ENCODE measurements at regions not wholly inside any gene's neighbourhood (a gene's known extent, or its start where the extent isn't known, plus 50 kb on each side); places are given as distances from the start of the nearest gene placed in this dataset.

DNA sequence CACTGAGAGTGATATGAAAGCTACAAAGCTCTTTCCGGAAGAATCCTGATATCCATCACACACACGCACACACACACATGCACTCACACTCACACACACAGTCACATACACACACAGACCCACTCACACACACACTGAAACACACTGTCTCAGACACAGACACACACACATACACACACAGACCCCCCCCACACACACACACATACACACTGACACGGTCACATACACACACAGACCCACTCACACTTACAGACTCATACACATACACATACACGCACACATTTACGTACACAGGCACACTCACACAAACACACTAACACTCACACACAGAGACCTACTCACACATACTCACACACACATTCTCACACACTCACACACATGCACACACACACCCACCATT is 58.6 kb downstream of the LIG4 start:
- no peak for DNase-seq (ENCODE audit: low spot score)

DNA sequence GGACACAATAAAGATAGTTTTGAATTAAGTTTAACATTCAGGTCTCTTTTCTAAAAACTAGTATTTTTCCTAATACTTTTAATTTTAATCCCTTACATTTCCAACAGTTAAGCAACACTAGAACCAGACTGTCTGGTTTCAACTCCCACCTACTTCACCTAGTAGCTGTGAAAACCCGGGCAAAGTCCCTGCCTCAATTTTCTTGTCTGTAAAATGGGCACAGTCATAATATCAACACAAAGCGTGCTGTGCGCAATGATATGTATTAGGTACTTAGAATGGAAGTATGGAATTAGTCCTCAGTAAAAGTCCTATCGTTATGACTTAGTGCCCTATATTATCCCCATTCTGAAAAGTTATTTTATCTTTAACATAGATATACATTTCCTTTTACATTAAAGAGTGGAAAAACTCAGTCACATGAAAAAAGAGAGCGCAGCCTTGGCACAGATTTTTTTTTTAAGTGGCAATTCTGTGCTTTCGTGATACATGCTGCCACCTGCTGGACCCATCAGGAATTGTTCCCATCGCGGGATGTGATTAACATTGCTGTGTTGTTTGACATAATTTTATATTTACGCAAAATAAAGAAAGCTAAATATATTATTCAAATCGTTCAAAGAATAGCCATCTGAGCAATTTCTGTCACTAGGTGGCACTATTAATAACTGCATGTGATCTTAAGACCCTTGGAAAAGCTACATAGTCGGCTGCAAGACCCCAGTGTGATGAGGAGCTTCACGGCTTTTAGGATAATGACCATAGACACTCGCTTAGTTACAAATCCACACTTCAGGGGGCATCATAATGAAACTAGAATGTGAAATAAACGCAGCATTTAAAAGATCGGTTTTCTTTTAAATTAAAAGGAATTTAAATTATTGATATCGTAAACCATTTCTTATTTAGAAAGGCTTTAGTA is 59.9 kb downstream of the LIG4 start:
- peak; percentile 32 for DNase-seq (ENCODE audit: low spot score)

DNA sequence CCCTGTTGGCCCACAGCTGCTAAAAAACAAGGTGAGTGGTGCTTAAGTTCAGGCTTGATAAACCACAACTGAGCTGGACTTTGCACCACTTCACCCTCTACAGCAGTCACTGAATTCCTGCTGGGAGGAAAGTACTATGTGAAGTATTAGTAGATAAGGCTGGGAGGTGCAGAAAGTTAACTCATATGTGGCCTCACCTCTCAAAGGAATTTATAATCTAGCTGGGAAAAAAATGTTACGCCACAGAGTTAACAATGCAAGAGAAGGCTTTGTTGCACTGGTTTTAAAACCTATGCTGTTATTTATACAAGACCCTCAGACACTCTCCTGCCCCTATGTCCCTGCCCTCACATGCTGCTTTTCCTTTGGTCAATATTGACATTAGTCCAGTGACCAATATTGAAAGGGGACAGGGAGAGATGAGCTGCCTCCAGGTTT is 60.9 kb downstream of the LIG4 start:
- no peak for DNase-seq (ENCODE audit: low spot score)

DNA sequence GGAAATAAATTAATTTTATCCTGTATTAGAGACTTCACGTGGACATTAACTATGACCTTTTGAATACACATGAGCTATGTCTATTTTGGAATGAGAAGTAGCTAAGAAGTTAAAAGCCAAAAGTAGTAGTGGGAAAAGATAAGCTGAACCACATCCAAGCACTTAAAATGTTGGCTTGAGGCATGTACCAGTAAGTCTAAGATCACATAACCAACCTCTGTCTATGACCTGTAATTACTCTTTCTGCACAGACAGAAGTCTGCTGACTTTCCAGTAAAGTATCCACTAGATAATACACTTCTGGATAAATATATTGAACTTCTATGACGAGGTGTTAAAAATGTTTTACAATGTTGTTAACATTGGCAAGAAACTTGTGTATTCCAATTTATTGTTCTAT is 68.7 kb downstream of the LIG4 start:
- DNase-seq (ENCODE audit: low spot score): no peak

DNA sequence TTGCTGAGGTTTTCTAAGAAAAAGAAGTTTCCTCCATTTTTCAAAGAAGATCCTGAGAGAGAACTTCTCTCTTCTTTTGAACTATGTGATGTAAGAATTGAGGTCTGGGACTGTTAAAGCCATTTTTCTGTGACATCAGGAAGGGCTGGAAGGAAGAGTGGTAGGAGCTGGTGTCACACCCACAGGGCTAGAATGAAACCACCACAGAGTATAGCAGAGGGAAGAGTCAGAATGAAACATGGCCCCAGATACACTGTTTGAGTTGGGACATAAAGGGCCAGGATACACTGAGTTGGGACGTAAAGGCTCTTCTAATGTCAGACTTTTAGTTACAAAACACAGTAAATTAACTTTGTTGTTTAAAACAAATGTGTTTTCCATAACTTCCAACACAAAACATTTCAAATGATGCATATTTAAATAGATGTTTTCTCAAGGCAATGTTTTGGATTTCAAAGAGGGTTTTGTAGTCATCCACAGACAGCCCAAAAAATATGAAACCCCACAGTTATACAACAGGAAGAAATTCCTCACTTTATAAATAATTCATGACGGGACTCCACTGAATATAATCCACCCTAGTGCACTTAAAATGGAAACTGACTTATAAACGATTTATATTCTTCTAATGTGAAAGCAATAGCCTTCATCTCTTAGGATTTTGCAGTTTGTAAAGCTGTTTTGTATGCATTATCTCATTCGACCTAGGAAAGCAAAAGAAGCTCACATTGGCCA is 72.5 kb downstream of the LIG4 start:
- no peak for DNase-seq (ENCODE audit: low spot score)

DNA sequence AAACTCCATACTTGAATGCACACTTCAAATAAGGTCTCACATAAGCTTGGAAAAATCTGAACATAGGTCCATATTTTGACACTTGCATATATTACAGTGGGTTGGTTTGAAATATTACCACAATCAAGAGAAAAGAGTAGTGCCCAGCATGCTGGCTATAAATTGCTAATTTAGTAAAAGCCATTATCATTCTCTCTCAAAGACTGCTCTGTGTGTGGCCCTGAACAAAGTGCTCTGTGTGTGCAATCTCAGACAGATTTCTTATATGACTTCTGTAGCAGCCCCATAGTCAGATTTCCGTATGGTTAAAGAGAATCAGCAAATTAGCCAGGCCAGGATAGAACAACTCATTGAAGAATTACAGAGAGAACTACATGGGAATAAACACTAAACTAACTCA is 78.2 kb downstream of the LIG4 start:
- DNase-seq (ENCODE audit: low spot score): no peak

DNA sequence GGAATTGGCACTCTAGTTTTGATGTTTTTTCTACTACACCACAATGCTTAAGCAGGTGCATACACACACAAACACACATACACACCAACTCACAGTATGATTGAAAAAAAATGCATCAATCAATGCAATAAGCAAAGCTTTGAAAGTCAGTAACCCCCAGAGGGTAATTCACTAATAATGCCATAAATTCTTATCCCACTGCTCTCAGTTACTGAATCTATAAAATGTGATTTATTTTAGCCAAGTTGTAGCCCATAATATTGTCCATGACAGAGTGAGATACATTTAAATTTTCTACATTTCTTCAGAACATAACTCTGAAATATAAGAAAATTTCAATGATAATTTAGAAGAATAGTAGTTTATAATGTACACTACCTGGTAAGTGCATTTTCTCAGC is 87.9 kb downstream of the LIG4 start:
- no peak for DNase-seq (ENCODE audit: low spot score)

DNA sequence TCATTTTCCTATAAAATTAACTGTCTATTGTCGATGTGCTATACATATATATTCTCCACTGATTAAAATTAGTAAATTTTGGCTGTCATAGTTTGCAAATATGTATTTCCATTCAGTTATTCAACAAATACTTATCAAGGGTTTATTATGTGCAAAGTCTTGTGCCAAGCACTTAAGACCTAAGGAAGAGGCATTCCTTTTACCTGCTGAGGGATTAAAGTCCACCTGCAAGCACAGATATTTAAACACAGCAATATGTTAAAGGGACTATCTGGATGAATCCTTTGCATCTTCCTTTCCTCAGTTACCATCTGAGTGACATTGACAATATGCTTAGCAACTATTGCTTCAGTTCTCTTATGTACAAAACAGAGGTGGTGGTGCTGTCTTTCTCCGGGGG is 89.3 kb downstream of the LIG4 start:
- no peak for DNase-seq (ENCODE audit: low spot score)

DNA sequence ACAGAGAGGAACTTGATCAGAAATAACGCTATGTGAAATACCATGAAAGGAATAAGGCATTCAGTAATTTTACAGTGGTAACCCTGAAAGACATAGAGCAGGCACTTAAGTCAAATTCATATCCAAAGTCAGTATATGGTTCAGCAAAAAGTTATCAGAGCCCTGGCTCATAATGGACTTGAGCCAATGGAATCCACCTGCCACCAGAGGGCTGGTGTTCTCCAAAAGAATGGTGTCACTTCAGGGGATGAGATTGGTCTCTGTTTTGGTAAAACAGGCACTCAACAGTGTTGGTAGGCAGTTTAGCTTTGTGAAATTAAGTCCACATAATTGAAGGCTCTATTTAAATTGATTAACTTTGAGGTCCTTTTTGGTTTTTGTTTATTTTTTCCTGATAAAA is 93.9 kb downstream of the LIG4 start:
- DNase-seq (ENCODE audit: low spot score): no peak

DNA sequence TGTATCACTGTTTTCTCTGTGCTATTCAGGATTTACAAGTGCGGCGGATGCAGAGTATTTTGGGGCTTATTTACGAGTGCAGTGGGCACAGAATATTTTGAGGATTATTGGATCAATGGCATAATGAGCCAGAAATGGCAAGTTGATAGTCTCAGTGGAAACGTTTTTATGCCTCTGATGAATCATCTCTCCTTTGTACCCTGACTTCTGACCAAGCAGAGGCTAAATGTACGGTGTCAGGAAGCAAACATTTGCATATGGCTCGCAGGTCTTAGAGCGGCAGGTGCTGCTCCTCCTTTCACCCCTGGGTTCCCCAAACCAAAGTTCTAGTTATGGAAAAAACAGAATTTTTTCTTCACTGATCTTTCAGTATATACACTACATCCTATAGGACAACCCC is 94.5 kb downstream of the LIG4 start:
- no peak for DNase-seq (ENCODE audit: low spot score)

DNA sequence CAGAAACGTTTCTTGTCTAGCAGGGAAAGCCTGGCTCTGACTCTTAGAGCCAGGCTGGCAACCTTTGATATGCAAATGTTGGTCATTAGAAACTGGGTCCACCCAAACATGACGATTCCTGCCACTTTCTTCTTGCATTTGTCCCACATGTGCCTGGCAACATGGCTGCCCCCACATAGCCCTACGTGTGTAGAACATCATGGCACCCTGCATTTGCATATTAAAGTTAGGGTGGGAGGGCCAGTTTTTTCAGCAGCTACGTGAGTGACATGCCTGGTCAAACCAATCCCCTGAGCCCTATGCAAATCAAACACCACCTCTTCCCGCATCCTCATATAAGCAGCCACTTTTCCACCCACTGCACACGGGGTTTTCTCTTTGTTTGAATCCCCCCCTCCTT is 95.0 kb downstream of the LIG4 start:
- no peak for DNase-seq (ENCODE audit: low spot score)

DNA sequence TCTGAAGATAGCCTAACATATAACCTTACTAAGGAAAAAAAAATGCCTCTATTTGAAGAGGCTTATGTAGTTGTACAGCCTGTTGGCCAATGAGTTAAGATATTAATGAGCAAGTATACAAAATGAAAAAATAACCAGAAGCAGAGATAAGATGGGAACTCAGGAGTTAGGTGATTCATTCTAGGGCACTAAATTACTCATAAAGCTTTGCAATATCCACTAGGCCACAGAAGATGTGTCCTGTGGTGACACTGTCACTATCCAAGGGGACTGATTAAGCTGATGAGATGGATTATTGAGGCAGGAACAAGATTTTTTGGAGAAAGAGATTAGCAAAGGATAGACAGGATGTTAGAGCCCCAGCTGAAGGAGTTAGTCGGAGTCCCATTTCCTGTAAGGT is 99.6 kb downstream of the LIG4 start:
- DNase-seq (ENCODE audit: low spot score): no peak

DNA sequence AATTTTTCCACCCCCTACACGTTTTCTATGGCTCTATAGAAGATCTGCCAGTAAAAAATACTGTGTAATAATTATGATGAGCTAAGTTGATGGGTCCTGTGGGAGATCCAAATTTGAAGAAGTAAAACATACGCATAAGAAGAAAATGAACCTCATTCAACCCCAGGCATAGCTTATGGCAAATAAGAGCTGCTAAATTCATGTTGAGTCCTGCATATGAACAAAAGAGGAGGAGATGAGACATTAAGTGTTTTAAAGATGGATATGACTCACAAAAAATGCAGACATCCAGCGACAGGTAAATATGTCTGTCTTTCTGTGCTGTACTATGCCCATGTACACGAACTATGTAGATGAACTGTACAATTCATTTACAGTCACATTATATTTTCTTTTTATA is 101.9 kb downstream of the LIG4 start:
- DNase-seq (ENCODE audit: low spot score): no peak

DNA sequence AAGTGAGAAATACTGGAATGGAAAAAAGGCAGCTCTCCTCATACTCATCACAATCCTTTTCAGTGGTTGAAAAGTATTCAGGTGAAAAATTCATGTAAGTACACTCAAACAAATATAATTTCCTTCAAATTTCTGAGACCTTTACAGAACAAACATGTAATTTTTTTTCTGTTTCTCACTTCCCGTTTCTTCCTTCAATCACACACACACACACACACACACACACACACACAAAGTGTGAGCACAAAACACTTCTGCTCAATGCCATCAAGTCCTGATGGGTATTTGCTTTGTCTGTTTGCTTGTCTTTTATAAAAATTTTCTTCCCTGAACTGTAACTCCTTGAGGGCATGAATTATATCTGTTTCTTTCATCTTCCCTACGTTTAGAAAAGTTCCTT is 110.6 kb downstream of the LIG4 start:
- no peak for DNase-seq (ENCODE audit: low spot score)

DNA sequence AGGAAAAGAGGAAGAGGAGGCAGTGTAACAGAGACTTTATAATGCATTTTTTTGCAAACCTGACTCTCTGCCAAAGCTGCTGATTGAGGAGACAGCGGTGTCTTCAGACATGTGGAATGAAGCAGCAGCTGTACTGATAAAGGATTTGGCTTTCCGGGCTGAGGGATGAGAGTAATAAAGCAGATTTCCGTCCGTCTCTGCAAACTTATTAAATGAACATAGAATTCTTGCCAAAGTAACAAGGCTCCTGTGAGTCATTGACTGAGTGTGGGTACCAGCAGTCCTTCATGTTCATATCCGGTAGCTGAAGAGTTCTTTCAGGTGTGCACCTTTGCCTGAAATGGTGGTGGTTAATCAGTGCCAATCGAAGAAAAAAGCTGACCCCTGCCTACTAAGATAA is 112.6 kb downstream of the LIG4 start:
- no peak for DNase-seq (ENCODE audit: low spot score)

DNA sequence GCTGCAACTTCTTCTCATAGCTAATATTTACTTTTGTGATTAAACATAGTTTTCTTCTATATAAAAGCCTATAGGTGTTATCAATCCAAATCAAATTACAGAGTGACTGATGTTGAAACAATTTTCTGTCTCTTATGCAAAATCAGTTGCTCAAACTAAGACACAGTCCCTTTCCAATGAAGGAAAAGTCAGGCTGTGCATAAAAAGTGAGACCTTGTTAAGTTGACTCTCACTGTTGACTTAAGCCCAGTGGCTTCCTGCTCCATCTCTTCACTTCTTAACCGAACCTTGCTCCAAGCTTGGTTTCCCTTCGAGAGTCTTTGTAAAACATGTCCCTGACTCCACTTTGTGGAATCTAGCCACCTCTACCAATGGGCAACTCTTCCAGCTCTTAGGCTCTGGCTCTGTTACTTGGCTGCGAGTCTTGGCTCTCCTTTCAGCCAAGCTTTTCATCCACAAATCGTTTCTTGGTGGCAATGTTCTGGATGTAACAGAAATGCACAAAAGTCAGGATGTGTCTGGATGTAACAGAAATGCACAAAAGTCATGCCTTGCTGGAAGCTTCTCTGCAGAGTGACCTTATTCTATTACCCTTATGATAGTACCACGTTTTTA is 118.9 kb downstream of the LIG4 start:
- no peak for DNase-seq (ENCODE audit: low spot score)

DNA sequence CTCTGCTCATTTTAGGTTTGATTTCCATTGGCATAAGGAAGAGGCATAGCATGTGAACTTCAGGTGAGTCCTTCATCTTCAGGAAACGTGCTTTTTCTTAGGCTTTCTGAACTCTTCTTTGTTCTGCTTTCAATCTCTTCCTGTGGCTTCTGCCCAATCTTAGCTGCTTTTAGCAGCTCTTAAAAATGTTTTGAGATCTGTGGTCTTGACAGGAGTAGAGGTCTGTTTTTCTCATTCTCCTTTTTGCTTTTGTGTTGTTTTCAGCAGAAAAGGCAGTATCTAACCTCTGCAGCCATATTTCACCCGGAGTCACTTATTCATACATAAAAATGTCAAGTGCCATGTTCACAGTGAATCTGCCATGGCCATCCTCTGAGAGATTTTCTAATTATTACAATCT is 120.3 kb downstream of the LIG4 start:
- no peak for DNase-seq (ENCODE audit: low spot score)

DNA sequence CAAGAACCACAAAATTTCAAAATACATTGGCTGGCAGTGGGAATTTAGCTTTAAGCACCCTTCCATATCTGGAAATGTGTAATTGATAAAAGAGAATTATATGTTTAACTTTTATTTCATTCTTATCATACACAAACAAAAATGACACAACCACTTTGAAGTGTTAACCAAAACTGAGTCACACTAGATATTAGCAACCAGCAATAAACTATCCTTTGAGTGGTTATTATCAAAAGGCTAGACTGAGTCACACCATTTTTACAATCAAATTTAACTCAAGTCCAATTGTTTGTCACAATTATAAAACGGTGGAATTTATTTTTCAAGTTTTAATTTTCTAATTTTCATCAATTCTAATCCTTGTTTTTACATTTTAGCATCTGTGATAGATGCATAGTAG is 121.7 kb downstream of the LIG4 start:
- DNase-seq (ENCODE audit: low spot score): no peak

DNA sequence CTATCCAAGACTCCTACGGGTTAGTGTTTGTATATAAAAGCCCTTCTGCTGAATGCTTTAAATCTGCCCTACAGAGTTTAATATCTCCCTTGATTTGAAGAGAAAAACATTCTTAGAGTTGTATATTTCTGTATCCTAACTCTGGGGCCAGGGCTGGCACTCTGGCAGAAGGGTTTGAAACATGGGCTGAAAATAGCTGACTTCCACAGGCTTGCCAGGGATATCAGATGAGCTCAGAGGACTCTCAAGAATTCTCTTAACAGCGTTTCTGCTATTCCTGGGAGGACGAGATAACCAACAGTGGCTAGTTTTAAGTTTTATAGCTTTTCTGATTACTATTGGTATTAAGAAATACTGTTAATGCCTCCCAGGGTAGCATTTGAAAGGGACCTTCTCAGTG is 127.5 kb downstream of the LIG4 start:
- DNase-seq (ENCODE audit: low spot score): no peak

DNA sequence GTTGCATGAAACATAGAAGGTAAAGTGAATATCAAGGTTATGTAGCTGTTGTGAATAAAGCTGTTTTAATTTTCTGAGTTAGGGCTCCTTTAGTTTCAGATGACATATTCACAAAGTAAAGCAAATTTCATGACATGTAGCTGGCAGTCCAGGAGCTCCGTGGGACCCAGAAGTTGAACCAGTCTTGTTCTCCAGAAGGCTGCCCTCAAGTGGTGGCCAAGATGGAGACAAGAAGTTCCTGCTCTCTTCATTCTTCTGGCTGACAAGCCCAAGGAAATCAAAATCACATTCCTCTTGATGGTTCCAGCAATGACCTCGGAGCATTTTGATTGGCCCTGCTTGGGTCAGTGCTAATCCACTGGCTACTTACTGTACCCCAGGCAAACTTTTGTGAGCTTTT is 128.7 kb downstream of the LIG4 start:
- no peak for DNase-seq (ENCODE audit: low spot score)

DNA sequence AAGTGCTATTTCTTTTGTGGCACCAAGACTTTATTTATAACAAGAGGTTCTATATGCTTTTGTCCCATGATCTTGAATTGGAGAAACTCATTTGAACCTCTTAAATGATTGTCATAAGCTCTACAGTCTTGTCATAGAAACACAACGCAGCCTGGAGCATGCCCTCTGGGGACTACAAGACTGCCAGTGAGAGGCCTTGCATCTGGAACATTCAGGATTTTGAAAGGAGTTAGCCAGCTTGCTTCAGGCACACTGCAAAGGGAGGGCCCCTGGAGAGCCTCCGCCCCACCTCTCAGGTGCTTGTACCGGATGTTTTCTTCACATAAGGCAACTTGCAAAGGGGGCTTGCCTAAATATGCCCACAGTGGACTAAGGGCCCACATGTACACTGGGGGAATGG is 130.5 kb downstream of the LIG4 start:
- DNase-seq (ENCODE audit: low spot score): no peak

DNA sequence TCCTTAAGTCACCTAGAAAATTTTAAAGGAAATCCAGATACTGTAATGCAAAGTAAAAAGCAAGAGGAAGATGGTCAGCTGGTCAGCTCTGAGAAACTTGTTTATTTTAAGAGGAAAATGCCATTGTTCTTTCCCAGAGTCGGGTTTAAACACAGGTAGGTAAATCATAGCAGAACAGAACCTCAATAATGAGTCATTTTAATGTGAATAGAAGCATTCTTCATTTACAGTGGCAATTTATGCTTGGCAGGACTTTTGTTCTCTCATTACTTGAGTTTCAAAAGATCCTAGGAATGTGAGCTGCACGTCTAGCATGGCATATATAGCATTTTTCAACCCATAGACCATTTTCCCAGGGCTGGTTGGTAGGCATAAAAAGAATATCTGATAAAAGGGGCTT is 132.3 kb downstream of the LIG4 start:
- no peak for DNase-seq (ENCODE audit: low spot score)

DNA sequence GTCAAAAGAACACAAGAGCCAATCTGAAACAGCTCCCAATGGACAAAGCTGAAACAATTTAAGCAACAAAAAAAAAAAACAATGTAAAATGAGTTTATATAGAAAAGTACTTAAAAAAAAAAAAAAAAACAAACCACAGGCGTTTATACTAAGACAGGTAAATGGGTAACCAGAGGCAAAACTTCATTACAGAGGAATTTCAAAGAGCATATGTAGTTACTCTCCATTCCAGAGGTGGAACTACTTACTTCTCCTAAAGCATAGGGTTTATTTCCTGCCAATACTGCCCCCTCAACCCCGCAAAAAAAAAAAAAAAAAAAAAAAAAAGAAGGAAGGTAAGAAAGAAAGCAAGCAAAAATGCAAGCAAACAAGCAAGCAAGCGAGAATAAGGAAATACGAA is 132.9 kb downstream of the LIG4 start:
- no peak for DNase-seq (ENCODE audit: low spot score)

Data from germinal center (tissue), 1 donor.